BE2C (cell line): ENCODE measurements at regions not wholly inside any gene's neighbourhood (a gene's known extent, or its start where the extent isn't known, plus 50 kb on each side); places are given as distances from the start of the nearest gene placed in this dataset.

Source experiments
- DNase-seq: peaks from one replicate; pipeline ENCODE4 v3.0.0-alpha.2; 2020
- H3K27me3 ChIP-seq: fragments of 250-450 bp; sonication (Bioruptor Pico); 2 replicates; pipeline ENCODE4 v1.5.1; 2020; ENCODE audit warnings: mild to moderate bottlenecking
- H3K36me3 ChIP-seq: fragments of 250-450 bp; sonication (Bioruptor Pico); 2 replicates; pipeline ENCODE4 v1.5.1; 2020; ENCODE audit warnings: mild to moderate bottlenecking
- H3K4me1 ChIP-seq: fragments of 250-450 bp; sonication (Bioruptor Pico); 2 replicates; pipeline ENCODE4 v1.5.1; 2020
- H3K4me3 ChIP-seq: 2 replicates; pipeline ENCODE4 v1.5.1; 2011; ENCODE audit warnings: low read depth, low read length
- H3K9me3 ChIP-seq: fragments of 250-450 bp; sonication (Bioruptor Pico); 2 replicates; pipeline ENCODE4 v1.5.1; 2020
- CTCF ChIP-seq: IDR thresholded peaks from 2 replicates; pipeline ENCODE4 v1.5.1; 2012; ENCODE audit warnings: mild to moderate bottlenecking, low read depth, low read length

GRCh38 chr6:120960761-120961160 lies 373.5 kb downstream of the TBC1D32 start:
- no peaks in the 10 kb centered on the region for H3K4me1 ChIP-seq
- H3K4me3 ChIP-seq = no peak overlapping the region
- TF ChIP-seq CTCF = no peak
- no peaks in the 10 kb centered on the region for H3K36me3 ChIP-seq
- H3K27me3 ChIP-seq = no peaks in the 10 kb centered on the region
- DNase-seq = no peak
- no peaks in the 10 kb centered on the region for H3K9me3 ChIP-seq

- H3K36me3 ChIP-seq = no peaks in the 10 kb centered on the region
- DNase-seq = no peak
- TF ChIP-seq CTCF = no peak
- no peaks in the 10 kb centered on the region for H3K27me3 ChIP-seq
- no peak overlapping the region for H3K4me3 ChIP-seq
- H3K9me3 ChIP-seq = no peaks in the 10 kb centered on the region
- no peaks in the 10 kb centered on the region for H3K4me1 ChIP-seq
Measured at GRCh38 chr6:120954111-120954510, 380.2 kb downstream of the TBC1D32 start.

- H3K4me1 ChIP-seq = no peaks in the 10 kb centered on the region
- no peaks in the 10 kb centered on the region for H3K9me3 ChIP-seq
- TF ChIP-seq CTCF = no peak
- DNase-seq = no peak
- no peaks in the 10 kb centered on the region for H3K36me3 ChIP-seq
- no peak overlapping the region for H3K4me3 ChIP-seq
- H3K27me3 ChIP-seq = no peaks in the 10 kb centered on the region
Measured at GRCh38 chr6:120951258-120951657, 383.0 kb downstream of the TBC1D32 start.

- no peaks in the 10 kb centered on the region for H3K27me3 ChIP-seq
- no peak overlapping the region for H3K4me3 ChIP-seq
- no peak for DNase-seq
- no peak for TF ChIP-seq CTCF
- H3K36me3 ChIP-seq = no peaks in the 10 kb centered on the region
- no peaks in the 10 kb centered on the region for H3K4me1 ChIP-seq
- H3K9me3 ChIP-seq = no peaks in the 10 kb centered on the region
Measured at GRCh38 chr6:120947111-120947510, 387.2 kb downstream of the TBC1D32 start.

- Histone ChIP-seq H3K4me3 (no peak overlapping the region), H3K27me3 (no peaks in the 10 kb centered on the region), H3K9me3 (no peaks in the 10 kb centered on the region), H3K4me1 (no peaks in the 10 kb centered on the region), H3K36me3 (no peaks in the 10 kb centered on the region)
- no peak for DNase-seq
- TF ChIP-seq CTCF = no peak
Measured at GRCh38 chr6:120945905-120946594, 388.2 kb downstream of the TBC1D32 start.

GRCh38 chr6:120938876-120939472 lies 395.3 kb downstream of the TBC1D32 start:
- Histone ChIP-seq H3K4me3 (no peak overlapping the region), H3K9me3 (no peaks in the 10 kb centered on the region), H3K27me3 (no peaks in the 10 kb centered on the region), H3K36me3 (no peaks in the 10 kb centered on the region), H3K4me1 (no peaks in the 10 kb centered on the region)
- DNase-seq = no peak
- TF ChIP-seq CTCF = no peak
